B cell (primary cell): ENCODE measurements at regions not wholly inside any gene's neighbourhood (a gene's known extent, or its start where the extent isn't known, plus 50 kb on each side); places are given as distances from the start of the nearest gene placed in this dataset.

Source experiments
- ATAC-seq: fragments of 200-7000 bp; cut with Tn5 transposase; one replicate; pipeline ENCODE4 v1.10.0; 2021; ENCODE audit warnings: low read depth, mild to moderate bottlenecking, moderate number of reproducible peaks, moderate library complexity
- CTCF ChIA-PET: fragments of 350-600 bp; sonication (Branson Sonifier 250); formaldehyde crosslinking; loops from one replicate; lab custom pipeline; 2021; ENCODE audit warnings: antibody characterized with exemption, inconsistent platforms; lab: Charles Lee
- POLR2A ChIA-PET: fragments of 350-600 bp; sonication (Branson Sonifier 250); formaldehyde crosslinking; loops from one replicate; lab custom pipeline; 2021; ENCODE audit warnings: antibody characterized with exemption; lab: Charles Lee
- DNase-seq: peaks from one replicate; pipeline ENCODE4 v3.0.0; 2013
- H2AFZ ChIP-seq: 2 replicates; pipeline ENCODE4 v1.6.1; 2012; ENCODE audit warnings: mild to moderate bottlenecking, low read depth, low read length; ENCODE audit not compliant: insufficient read depth, poor library complexity, severe bottlenecking
- H3K27ac ChIP-seq, 2 donors: 1 replicate in 1 of 2; 2 replicates in 1 of 2; pipeline ENCODE4 v1.5.1; 2012 to 2013; ENCODE audit warnings: low read length in 2 of 2, mild to moderate bottlenecking in 2 of 2, moderate library complexity in 1 of 2
- H3K27me3 ChIP-seq, 4 experiments: fragments of 200-600 bp in 1 of 4; sonication (generic) in 1 of 4; replicated peaks in 1 of 4; 1 replicate in 2 of 4; 2 replicates in 2 of 4; pipeline versions ENCODE4 v1.6.1 to v1.7.0; 2013 to 2016; ENCODE audit warnings: low read length in 3 of 4, mild to moderate bottlenecking in 2 of 4, mixed read lengths in 1 of 4, moderate library complexity in 1 of 4; ENCODE audit not compliant: insufficient read depth in 4 of 4, control insufficient read depth in 3 of 4; ENCODE audit errors: control extremely low read depth in 1 of 4
- H3K36me3 ChIP-seq, 2 experiments: replicated peaks in 1 of 2; 1 replicate in 1 of 2; 2 replicates in 1 of 2; pipeline versions ENCODE4 v1.6.1 to v1.7.1; 2013; ENCODE audit warnings: low read length in 1 of 2; ENCODE audit not compliant: insufficient read depth in 2 of 2, control insufficient read depth in 1 of 2; ENCODE audit errors: control extremely low read depth in 1 of 2, extremely low read depth in 1 of 2
- H3K4me1 ChIP-seq, 2 donors: fragments of 200-600 bp in 1 of 2; sonication (generic) in 1 of 2; 1 replicate in 1 of 2; 2 replicates in 1 of 2; pipeline versions ENCODE4 v1.5.1 to v1.6.1; 2013 to 2017; ENCODE audit warnings: low read length in 2 of 2; ENCODE audit not compliant: control insufficient read depth in 2 of 2, insufficient read depth in 2 of 2
- H3K4me2 ChIP-seq: replicated peaks from 2 replicates; pipeline ENCODE3; 2012; ENCODE audit warnings: mild to moderate bottlenecking, low read depth, low read length; ENCODE audit not compliant: poor library complexity, severe bottlenecking
- H3K4me3 ChIP-seq, 5 experiments: fragments of 200-600 bp in 1 of 5; sonication (generic) in 1 of 5; 1 replicate in 3 of 5; 2 replicates in 2 of 5; pipeline versions ENCODE4 v1.5.1 to v1.7.0; 2011 to 2016; ENCODE audit warnings: low read length in 4 of 5, mild to moderate bottlenecking in 4 of 5, low read depth in 2 of 5, control low read depth in 1 of 5, moderate library complexity in 1 of 5; ENCODE audit not compliant: insufficient read depth in 1 of 5; ENCODE audit errors: control extremely low read depth in 1 of 5, extremely low read depth in 1 of 5
- H3K79me2 ChIP-seq: fragments of 200-600 bp; sonication (generic); one replicate; pipeline ENCODE4 v1.6.0; 2016; ENCODE audit warnings: low read length; ENCODE audit not compliant: control insufficient read depth, insufficient read depth
- H3K9ac ChIP-seq: fragments of 200-600 bp; sonication (generic); 2 replicates; pipeline ENCODE4 v1.6.1; 2017; ENCODE audit warnings: mild to moderate bottlenecking, low read length, moderate library complexity
- H3K9me3 ChIP-seq, 3 donors: one replicate each; pipeline versions ENCODE4 v1.6.1 to v1.7.1; 2013; ENCODE audit warnings: low read length in 2 of 3; ENCODE audit not compliant: control insufficient read depth in 2 of 3, insufficient read depth in 1 of 3; ENCODE audit errors: control extremely low read depth in 1 of 3
- H4K20me1 ChIP-seq: 2 replicates; pipeline ENCODE4 v1.6.0; 2012; ENCODE audit warnings: mild to moderate bottlenecking, low read length; ENCODE audit not compliant: insufficient read depth, control insufficient read depth, poor library complexity, severe bottlenecking
- H3K27ac Mint-ChIP-seq: one replicate; pipeline ENCODE4 v1.8.0; 2021; ENCODE audit warnings: mixed read lengths
- H3K27me3 Mint-ChIP-seq: one replicate; pipeline ENCODE4 v1.8.0; 2021; ENCODE audit warnings: mixed read lengths
- H3K4me1 Mint-ChIP-seq: one replicate; pipeline ENCODE4 v1.8.0; 2021; ENCODE audit warnings: mixed read lengths
- H3K4me3 Mint-ChIP-seq: one replicate; pipeline ENCODE4 v1.8.0; 2021; ENCODE audit warnings: mixed read lengths
- H3K9me3 Mint-ChIP-seq: one replicate; pipeline ENCODE4 v1.8.0; 2022; ENCODE audit warnings: mixed read lengths; ENCODE audit not compliant: insufficient read depth
- CTCF ChIP-seq: fragments of 200-600 bp; IDR thresholded peaks from one replicate; pipeline ENCODE4 v1.8.0; 2022; ENCODE audit warnings: antibody characterized with exemption, mild to moderate bottlenecking
- EZH2 ChIP-seq: IDR thresholded peaks from 2 replicates; pipeline ENCODE4 v1.6.1; 2012; ENCODE audit warnings: borderline replicate concordance, low read depth, mild to moderate bottlenecking, moderate library complexity, low read length; ENCODE audit not compliant: insufficient read depth, poor library complexity, severe bottlenecking
- WGBS: methylation state at CpG from one replicate; pipeline ENCODE4 v1.1.5; 2013; ENCODE audit warnings: missing lambda C conversion rate; ENCODE audit not compliant: insufficient coverage; 5-methylcytosine and 5-hydroxymethylcytosine counted together
- intact Hi-C: fragments of 100-400 bp; cut with micrococcal nuclease; formaldehyde crosslinking; loops from one replicate; pipeline ENCODE4 v1.10.0; 2022

DNA sequence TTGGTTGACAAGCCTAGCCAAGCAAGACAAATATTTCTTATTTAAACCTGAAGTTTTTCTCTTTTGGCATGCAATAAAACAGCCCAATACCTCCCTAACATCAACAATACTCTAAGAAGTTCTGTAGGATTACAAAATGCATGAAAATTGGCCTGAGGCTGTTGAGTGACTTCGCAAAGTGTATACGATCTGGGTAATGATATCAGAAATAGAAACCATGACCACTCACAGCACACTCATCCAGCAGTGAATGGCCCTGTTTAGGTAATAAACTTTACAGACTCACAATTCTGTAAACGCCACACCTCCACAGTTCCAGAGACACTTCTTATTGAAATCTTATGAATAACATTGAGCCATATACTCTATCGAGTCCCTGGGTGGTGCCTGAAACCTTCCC is 83.0 kb upstream of the NAALADL2 start:
- Histone ChIP-seq H3K9ac (no peak overlapping the region), H3K27me3 (no peaks in the 10 kb centered on the region), H3K4me1 (no peaks in the 10 kb centered on the region), H3K4me2 (no peak overlapping the region), H3K79me2 (no peaks in the 10 kb centered on the region), H3K4me3 (no peak overlapping the region), H3K27ac (no peak overlapping the region), H3K36me3 (no peaks in the 10 kb centered on the region), H4K20me1 (no peaks in the 10 kb centered on the region), H2AFZ (no peak overlapping the region), H3K9me3 (no peaks in the 10 kb centered on the region)
- ChIA-PET CTCF (no interaction called here), POLR2A (no interaction called here)
- DNase-seq (no peak), ATAC-seq (no peak)
- WGBS, result 80% methylated on average over 1 of the region's 4 CpGs
- no peak for TF ChIP-seq CTCF
- no peak for TF ChIP-seq EZH2
- peaks cover 7% of the 10 kb centered on the region for H3K9me3 Mint-ChIP-seq
- H3K27me3 Mint-ChIP-seq, result no peaks in the 10 kb centered on the region
- no peak overlapping the region for H3K27ac Mint-ChIP-seq
- H3K4me1 Mint-ChIP-seq, result no peaks in the 10 kb centered on the region
- H3K4me3 Mint-ChIP-seq, result no peak overlapping the region
- intact Hi-C loops, result no loop called here

GRCh38 chr3:174776636-174777035 is 82.5 kb upstream of the NAALADL2 start:
- H4K20me1 ChIP-seq, result no peaks in the 10 kb centered on the region
- ChIA-PET POLR2A (no interaction called here), CTCF (no interaction called here)
- no peak overlapping the region for H3K4me2 ChIP-seq
- H3K9me3 Mint-ChIP-seq, result peaks cover 7% of the 10 kb centered on the region
- H3K9ac ChIP-seq, result no peak overlapping the region
- no peaks in the 10 kb centered on the region for H3K9me3 ChIP-seq
- no peak overlapping the region for H3K27ac Mint-ChIP-seq
- no peak for DNase-seq
- H3K4me1 Mint-ChIP-seq, result no peaks in the 10 kb centered on the region
- WGBS, result no CpG with 5 or more reads among the region's 2 CpGs
- no peaks in the 10 kb centered on the region for H3K27me3 Mint-ChIP-seq
- no peaks in the 10 kb centered on the region for H3K27me3 ChIP-seq
- H3K27ac ChIP-seq, result no peak overlapping the region
- intact Hi-C loops, result no loop called here
- ATAC-seq, result no peak
- H3K4me3 ChIP-seq, result no peak overlapping the region
- no peak overlapping the region for H2AFZ ChIP-seq
- no peak overlapping the region for H3K4me3 Mint-ChIP-seq
- H3K4me1 ChIP-seq, result no peaks in the 10 kb centered on the region
- TF ChIP-seq CTCF (no peak), EZH2 (no peak)
- H3K79me2 ChIP-seq, result no peaks in the 10 kb centered on the region
- H3K36me3 ChIP-seq, result no peaks in the 10 kb centered on the region
